DND-41 (cell line): ENCODE measurements at regions not wholly inside any gene's neighbourhood (a gene's known extent, or its start where the extent isn't known, plus 50 kb on each side); places are given as distances from the start of the nearest gene placed in this dataset.
"Not testable (repeated sequence)": the region's sequence is repeated elsewhere in the genome, so short reads cannot be mapped to it uniquely, and the experiment has no call there.

Source experiments
- ATAC-seq: fragments of 200-7000 bp; cut with Tn5 transposase; 3 replicates; pipeline ENCODE4 v1.9.1; 2021; ENCODE audit warnings: low read depth; ENCODE audit not compliant: insufficient read depth
- DNase-seq: peaks from one replicate; pipeline ENCODE4 v3.0.0-alpha.2; 2020
- H2AFZ ChIP-seq: 2 replicates; pipeline ENCODE4 v1.6.0; 2012; ENCODE audit warnings: low read depth, low read length
- H3K27ac ChIP-seq: 2 replicates; pipeline ENCODE4 v1.5.1; 2012; ENCODE audit warnings: low read length, inconsistent platforms
- H3K27me3 ChIP-seq: fragments of 200-600 bp; sonication (generic); 2 replicates; pipeline ENCODE4 v1.6.0; 2012; ENCODE audit warnings: low read length, mild to moderate bottlenecking, inconsistent platforms; ENCODE audit not compliant: insufficient read depth, poor library complexity
- H3K36me3 ChIP-seq: 2 replicates; pipeline ENCODE4 v1.5.1; 2012; ENCODE audit warnings: low read length, inconsistent platforms; ENCODE audit not compliant: insufficient read depth
- H3K4me1 ChIP-seq: 2 replicates; pipeline ENCODE4 v1.5.1; 2012; ENCODE audit warnings: mild to moderate bottlenecking, low read length; ENCODE audit not compliant: insufficient read depth
- H3K4me2 ChIP-seq: 2 replicates; pipeline ENCODE4 v1.6.0; 2012; ENCODE audit warnings: mild to moderate bottlenecking, moderate library complexity, low read length, inconsistent platforms; ENCODE audit not compliant: insufficient read depth
- H3K4me3 ChIP-seq, 2 experiments: fragments of 200-600 bp in 1 of 2; shearing (Covaris generic) in 1 of 2; 2 replicates each; pipeline ENCODE4 v1.5.1; 2012 to 2016; ENCODE audit warnings: inconsistent platforms in 2 of 2, low read length in 2 of 2, mild to moderate bottlenecking in 2 of 2, low read depth in 1 of 2, moderate library complexity in 1 of 2
- H3K79me2 ChIP-seq: 2 replicates; pipeline ENCODE4 v1.6.0; 2012; ENCODE audit warnings: low read length, inconsistent platforms; ENCODE audit not compliant: insufficient read depth
- H3K9ac ChIP-seq: 2 replicates; pipeline ENCODE4 v1.6.0; 2012; ENCODE audit warnings: low read depth, mild to moderate bottlenecking, inconsistent platforms, low read length, moderate library complexity
- H3K9me3 ChIP-seq: 2 replicates; pipeline ENCODE4 v1.5.1; 2012; ENCODE audit warnings: low read length, moderate library complexity, mild to moderate bottlenecking, inconsistent platforms; ENCODE audit not compliant: insufficient read depth, severe bottlenecking
- H4K20me1 ChIP-seq: 2 replicates; pipeline ENCODE4 v1.6.0; 2012; ENCODE audit warnings: low read length; ENCODE audit not compliant: insufficient read depth
- EZH2 ChIP-seq: IDR thresholded peaks from 3 replicates; pipeline ENCODE4 v1.6.1; 2012; ENCODE audit warnings: borderline replicate concordance, low read depth, mild to moderate bottlenecking, moderate library complexity, low read length, inconsistent platforms; ENCODE audit not compliant: severe bottlenecking
- TF ChIP-seq, protein P1 (sequence below): IDR thresholded peaks from 2 replicates; pipeline ENCODE4 v1.5.1; 2012; ENCODE audit warnings: borderline replicate concordance, low read length, moderate library complexity, mild to moderate bottlenecking; ENCODE audit not compliant: poor library complexity, severe bottlenecking; ENCODE audit errors: extremely low read depth

DNA sequence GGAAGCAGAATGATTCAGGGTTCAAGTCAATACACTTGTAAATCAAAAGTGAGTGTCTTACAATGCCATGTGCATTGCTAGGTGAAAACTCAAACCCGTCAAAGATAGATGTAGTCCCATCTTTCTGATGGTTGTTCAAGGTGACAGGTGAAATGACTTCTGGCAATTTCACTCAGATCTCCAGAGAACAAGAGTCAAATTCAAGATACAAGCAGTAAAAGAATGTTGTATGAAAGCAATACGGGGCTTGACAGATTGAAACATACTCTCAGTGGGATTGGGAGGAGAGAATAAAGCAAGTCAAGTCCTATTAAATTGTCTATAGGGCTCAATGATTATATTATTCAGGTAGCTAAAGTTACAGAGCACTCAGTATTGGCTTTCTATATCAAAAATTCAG is 105.1 kb upstream of the ANXA10 start:
- DNase-seq: no peak
- Histone ChIP-seq H3K27me3 (no peaks in the 10 kb centered on the region), H3K4me3 (no peak overlapping the region), H4K20me1 (no peaks in the 10 kb centered on the region; the same call in 1 of the 2 replicates), H3K4me1 (no peaks in the 10 kb centered on the region), H3K36me3 (no peaks in the 10 kb centered on the region), H3K9ac (no peak overlapping the region), H3K79me2 (no peaks in the 10 kb centered on the region), H2AFZ (no peak overlapping the region), H3K27ac (no peak overlapping the region), H3K9me3 (no peaks in the 10 kb centered on the region), H3K4me2 (no peak overlapping the region)
- ATAC-seq: no peak
- no peak for TF ChIP-seq EZH2
- TF ChIP-seq, protein P1, sequence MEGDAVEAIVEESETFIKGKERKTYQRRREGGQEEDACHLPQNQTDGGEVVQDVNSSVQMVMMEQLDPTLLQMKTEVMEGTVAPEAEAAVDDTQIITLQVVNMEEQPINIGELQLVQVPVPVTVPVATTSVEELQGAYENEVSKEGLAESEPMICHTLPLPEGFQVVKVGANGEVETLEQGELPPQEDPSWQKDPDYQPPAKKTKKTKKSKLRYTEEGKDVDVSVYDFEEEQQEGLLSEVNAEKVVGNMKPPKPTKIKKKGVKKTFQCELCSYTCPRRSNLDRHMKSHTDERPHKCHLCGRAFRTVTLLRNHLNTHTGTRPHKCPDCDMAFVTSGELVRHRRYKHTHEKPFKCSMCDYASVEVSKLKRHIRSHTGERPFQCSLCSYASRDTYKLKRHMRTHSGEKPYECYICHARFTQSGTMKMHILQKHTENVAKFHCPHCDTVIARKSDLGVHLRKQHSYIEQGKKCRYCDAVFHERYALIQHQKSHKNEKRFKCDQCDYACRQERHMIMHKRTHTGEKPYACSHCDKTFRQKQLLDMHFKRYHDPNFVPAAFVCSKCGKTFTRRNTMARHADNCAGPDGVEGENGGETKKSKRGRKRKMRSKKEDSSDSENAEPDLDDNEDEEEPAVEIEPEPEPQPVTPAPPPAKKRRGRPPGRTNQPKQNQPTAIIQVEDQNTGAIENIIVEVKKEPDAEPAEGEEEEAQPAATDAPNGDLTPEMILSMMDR: no peak

DNA sequence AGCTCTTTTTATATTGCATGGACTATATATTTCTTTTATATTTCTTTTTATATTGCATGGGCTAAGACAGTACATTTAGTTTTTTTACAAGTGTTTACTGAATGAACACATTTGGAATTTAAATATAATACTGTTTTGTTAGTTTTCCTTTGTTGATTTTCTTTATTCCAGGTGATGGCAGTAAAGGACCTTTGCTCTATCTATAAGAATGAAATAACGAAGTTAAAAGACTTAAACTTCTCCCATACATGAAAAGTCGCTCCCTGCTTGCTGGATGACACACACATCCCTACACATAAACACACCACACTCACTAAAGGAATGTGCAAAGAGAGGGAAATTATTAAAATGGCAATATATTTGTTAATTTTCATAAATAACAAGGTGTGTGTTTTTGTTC is 102.5 kb upstream of the ANXA10 start:
- Histone ChIP-seq H4K20me1 (no peaks in the 10 kb centered on the region; the same call in 1 of the 2 replicates), H3K79me2 (no peaks in the 10 kb centered on the region), H3K9ac (no peak overlapping the region), H3K4me2 (no peak overlapping the region), H3K36me3 (no peaks in the 10 kb centered on the region), H3K4me1 (no peaks in the 10 kb centered on the region), H3K4me3 (no peak overlapping the region), H3K27ac (no peak overlapping the region), H2AFZ (no peak overlapping the region), H3K9me3 (no peaks in the 10 kb centered on the region), H3K27me3 (no peaks in the 10 kb centered on the region)
- ATAC-seq: no peak
- TF ChIP-seq EZH2: no peak
- TF ChIP-seq, protein P1: no peak
- DNase-seq: no peak

DNA sequence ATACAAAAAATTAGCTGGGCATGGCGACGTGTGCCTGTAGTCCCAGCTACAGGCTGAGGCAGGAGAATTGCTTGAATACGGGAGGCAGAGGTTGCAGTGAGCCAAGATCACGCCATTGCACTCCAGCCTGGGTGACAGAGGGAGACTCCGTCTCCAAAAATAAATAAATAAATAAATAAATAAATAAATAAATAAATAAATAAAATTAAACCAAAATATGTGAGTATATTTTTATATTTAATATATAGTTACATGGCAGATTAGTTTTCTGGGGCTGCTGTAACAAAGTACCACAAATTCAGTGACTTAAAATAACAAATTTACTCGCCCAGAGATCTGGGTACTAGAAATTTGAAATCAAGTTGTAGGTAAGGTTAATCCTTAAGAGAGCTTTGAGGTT is 84.2 kb upstream of the ANXA10 start:
- H3K4me2 ChIP-seq, DNase-seq, ATAC-seq, H3K4me1 ChIP-seq, H3K36me3 ChIP-seq, H3K4me3 ChIP-seq, H4K20me1 ChIP-seq, H3K9me3 ChIP-seq, H3K27me3 ChIP-seq, H3K9ac ChIP-seq, H3K79me2 ChIP-seq, H2AFZ ChIP-seq, H3K27ac ChIP-seq: not testable (repeated sequence)

DNA sequence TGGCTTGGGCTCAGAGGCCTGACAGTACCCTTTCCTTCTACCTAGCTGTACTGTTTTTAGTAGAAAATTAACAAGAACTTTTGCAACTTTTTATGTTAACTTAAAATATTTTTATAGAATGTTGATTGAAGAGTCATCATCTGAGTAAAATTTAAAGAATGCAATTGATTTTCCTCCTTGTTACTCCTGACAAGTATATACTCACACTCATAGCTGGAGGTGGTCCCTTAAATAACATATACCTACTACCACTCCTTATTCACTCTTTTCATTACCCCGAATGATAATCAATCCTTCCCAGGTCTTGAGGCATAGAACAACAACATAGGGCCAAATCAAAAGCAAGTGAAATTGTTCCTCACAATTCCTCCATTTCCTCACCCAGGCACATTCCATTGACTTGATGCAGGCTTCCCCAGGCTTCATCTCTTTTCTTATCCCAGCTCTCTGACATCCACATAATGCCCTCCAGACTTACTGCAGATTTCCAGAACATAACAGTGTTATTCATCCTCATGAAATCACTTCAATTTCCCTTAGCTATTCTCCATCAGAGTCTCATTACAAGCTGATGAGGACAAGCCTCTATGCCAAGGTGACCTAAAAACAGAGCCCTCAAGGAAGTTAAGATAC is 73.2 kb upstream of the ANXA10 start:
- H3K79me2 ChIP-seq: no peaks in the 10 kb centered on the region
- H3K4me1 ChIP-seq: no peaks in the 10 kb centered on the region
- no peaks in the 10 kb centered on the region for H3K27me3 ChIP-seq
- no peaks in the 10 kb centered on the region for H3K9me3 ChIP-seq
- H2AFZ ChIP-seq: no peak overlapping the region
- no peaks in the 10 kb centered on the region for H3K36me3 ChIP-seq
- H3K4me3 ChIP-seq: no peak overlapping the region
- no peak for ATAC-seq
- no peak overlapping the region for H3K4me2 ChIP-seq
- no peak for DNase-seq
- no peak for TF ChIP-seq EZH2
- TF ChIP-seq, protein P1: no peak
- H3K9ac ChIP-seq: no peak overlapping the region
- H3K27ac ChIP-seq: no peak overlapping the region
- H4K20me1 ChIP-seq: no peaks in the 10 kb centered on the region
